Breast epithelium (tissue), 3 donors: ENCODE measurements at regions not wholly inside any gene's neighbourhood (a gene's known extent, or its start where the extent isn't known, plus 50 kb on each side); places are given as distances from the start of the nearest gene placed in this dataset.

Source experiments
- POLR2AphosphoS5 ChIP-seq, 3 donors: sonication (generic); formaldehyde crosslinking; IDR thresholded peaks; one replicate each; pipeline ENCODE4 v1.6.1; 2017; ENCODE audit warnings: antibody characterized with exemption in 3 of 3
- TF ChIP-seq, protein P1 (sequence below), 3 donors: fragments of 450-650 bp; IDR thresholded peaks; one replicate each; pipeline ENCODE4 v1.5.1; 2016 to 2017; ENCODE audit warnings: antibody characterized with exemption in 3 of 3, mild to moderate bottlenecking in 3 of 3, moderate library complexity in 3 of 3

DNA sequence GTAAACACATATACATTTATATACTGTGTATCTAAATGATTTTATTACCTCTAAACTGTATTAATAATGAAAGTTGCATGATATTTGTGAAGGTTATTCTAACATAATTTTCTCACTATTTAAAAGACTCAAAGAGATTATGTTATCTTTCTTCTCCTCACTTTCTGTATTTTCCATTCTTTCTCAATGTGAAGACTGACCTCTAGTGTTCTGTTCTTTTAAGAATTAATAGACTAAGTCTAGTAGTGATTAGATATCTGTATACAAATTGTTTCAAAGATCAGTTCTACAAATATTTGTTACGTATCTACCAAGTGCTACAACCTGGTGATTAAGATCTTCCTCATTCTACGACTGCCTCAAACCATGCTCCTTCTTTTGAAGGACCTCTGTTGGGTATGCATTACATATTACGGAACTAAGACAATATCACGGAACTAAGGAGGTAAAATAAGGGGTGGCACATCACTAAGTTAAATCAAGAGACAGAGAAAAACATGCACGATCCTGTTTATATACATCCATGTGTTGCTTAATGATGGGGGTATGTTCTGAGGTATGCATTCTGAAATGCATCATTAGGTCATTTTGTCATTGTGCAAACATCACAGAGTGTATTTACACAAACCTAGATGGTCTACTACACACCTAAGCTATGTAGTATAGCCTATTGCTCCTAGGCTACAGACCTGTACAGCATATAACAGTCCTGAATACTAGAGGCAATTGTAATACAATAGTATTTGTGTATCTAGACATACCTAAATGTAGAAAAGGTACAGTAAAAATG, 161.5 kb upstream of the KBTBD8 start:
- TF ChIP-seq, protein P1, sequence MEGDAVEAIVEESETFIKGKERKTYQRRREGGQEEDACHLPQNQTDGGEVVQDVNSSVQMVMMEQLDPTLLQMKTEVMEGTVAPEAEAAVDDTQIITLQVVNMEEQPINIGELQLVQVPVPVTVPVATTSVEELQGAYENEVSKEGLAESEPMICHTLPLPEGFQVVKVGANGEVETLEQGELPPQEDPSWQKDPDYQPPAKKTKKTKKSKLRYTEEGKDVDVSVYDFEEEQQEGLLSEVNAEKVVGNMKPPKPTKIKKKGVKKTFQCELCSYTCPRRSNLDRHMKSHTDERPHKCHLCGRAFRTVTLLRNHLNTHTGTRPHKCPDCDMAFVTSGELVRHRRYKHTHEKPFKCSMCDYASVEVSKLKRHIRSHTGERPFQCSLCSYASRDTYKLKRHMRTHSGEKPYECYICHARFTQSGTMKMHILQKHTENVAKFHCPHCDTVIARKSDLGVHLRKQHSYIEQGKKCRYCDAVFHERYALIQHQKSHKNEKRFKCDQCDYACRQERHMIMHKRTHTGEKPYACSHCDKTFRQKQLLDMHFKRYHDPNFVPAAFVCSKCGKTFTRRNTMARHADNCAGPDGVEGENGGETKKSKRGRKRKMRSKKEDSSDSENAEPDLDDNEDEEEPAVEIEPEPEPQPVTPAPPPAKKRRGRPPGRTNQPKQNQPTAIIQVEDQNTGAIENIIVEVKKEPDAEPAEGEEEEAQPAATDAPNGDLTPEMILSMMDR (IDR thresholded peaks at IDR 0.05): peak in 1 of 3 donors; percentile 22
- no peak for TF ChIP-seq POLR2AphosphoS5 (IDR thresholded peaks at IDR 0.05)
